Activated CD8-positive, alpha-beta memory T cell treated with anti-CD3 and anti-CD28 coated beads for 36 hours (primary cell): ENCODE measurements at regions not wholly inside any gene's neighbourhood (a gene's known extent, or its start where the extent isn't known, plus 50 kb on each side); places are given as distances from the start of the nearest gene placed in this dataset.
"Not testable (repeated sequence)": the region's sequence is repeated elsewhere in the genome, so short reads cannot be mapped to it uniquely, and the experiment has no call there.

Experiments used
- CTCF ChIA-PET: fragments of 350-600 bp; sonication (Branson Sonifier 250); formaldehyde crosslinking; loops from one replicate; lab custom pipeline; 2021; ENCODE audit warnings: antibody characterized with exemption; lab: Charles Lee
- POLR2A ChIA-PET: fragments of 350-600 bp; sonication (Branson Sonifier 250); formaldehyde crosslinking; loops from one replicate; lab custom pipeline; 2021; ENCODE audit warnings: antibody characterized with exemption; lab: Charles Lee

DNA sequence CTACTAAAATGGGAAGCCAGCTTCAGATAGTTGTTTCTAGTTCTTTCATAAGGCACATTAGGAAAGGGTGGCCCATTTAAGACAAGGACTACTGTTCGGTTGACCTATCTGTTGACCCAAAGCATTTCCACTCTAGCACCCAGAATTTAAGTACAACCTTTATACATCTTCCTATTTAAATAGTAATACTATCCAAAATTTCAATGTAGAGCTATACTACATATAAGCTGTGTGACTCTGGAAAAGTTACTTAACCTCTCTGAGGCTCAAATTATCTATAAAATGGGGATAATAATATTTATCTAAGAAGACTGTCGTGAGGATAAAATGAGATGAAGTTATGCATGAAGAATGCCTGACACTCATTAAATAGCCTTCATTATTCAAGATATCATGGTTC lies 82.0 kb upstream of the TMEM164 start:
- ChIA-PET CTCF (no interaction called here), POLR2A (interaction anchor here (0.7 kb wide), 1 partner anchor 94 kb away, joined by 11 read pairs; no protein-coding TSS in a partner anchor)

- CTCF ChIA-PET, result no interaction called here
- POLR2A ChIA-PET, result no interaction called here
Observed at GRCh38 chrX:109922190-109922589, 80.7 kb upstream of the TMEM164 start.

DNA sequence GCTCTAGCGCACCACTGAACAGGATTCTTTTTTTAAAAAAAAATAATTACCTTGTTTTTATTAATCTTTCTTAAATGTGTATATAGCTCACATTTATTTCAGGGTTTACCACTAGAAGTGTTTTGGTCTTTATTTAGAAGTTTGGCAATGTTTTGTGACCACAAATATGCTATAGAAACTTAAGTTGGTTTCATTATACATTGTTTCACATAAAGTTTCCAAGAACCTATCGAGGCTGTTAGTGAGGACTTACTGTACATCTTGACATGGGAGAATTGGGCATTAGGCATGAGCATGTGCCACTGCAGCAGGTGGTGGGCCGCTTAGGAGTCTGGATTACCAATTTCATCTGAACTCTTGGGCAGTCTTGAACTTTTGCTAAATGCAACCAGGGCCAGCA lies 77.9 kb upstream of the TMEM164 start:
- POLR2A ChIA-PET, CTCF ChIA-PET: not testable (repeated sequence)

GRCh38 chrX:109925656-109926055 lies 77.3 kb upstream of the TMEM164 start:
- CTCF ChIA-PET, result no interaction called here
- POLR2A ChIA-PET, result no interaction called here

DNA sequence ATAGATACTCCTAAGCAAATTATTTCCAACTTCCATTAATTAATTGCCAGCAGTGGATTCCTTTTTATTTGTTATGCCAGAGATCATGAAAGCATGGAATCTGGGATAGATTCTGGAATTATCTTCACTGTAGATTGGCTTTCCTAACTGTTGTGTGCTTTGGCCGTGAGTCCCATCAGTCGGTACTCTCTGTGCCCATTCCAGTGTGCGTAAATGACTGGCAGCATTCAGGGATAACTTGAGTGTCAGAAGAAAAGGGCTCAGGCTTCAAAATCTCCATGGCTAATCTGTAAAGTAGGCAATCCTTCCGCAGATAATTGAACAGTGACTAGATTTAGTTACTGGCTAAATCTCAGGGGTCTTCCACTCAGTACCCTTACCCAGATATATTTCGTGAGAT lies 76.8 kb upstream of the TMEM164 start:
- POLR2A ChIA-PET, result no interaction called here
- CTCF ChIA-PET, result no interaction called here

GRCh38 chrX:109926743-109927662 lies 75.9 kb upstream of the TMEM164 start:
- CTCF ChIA-PET, result interaction anchor here (0.5 kb wide), 1 partner anchor 71 kb away, joined by 4 read pairs; no protein-coding TSS in a partner anchor
- POLR2A ChIA-PET, result no interaction called here

- POLR2A ChIA-PET, result no interaction called here
- CTCF ChIA-PET, result interaction anchor here (0.5 kb wide), 1 partner anchor 71 kb away, joined by 4 read pairs; no protein-coding TSS in a partner anchor
Observed at GRCh38 chrX:109927663-109928273, 75.1 kb upstream of the TMEM164 start.

- POLR2A ChIA-PET, result no interaction called here
- CTCF ChIA-PET, result no interaction called here
Observed at GRCh38 chrX:109928596-109929335, 74.1 kb upstream of the TMEM164 start.

- ChIA-PET CTCF (no interaction called here), POLR2A (no interaction called here)
Observed at GRCh38 chrX:109931677-109932076, 71.2 kb upstream of the TMEM164 start.

DNA sequence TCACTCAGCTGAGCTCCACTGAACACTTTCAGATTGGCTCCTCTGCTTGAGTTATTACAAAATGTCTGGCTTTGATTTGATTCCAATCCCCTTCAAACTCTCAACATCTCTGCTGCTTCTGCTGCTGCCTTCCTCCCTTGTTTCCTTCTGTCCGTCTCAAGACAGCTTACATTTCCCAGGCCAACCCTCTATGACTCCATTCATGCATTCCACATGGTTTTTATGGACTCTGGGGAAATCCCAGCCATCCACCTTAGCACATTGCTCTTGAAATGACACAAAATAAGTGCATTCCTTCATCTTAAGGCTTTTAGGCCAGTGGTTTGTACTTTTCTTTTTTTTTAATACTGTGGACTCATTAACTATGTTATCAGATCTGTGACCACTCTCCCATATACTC lies 68.5 kb upstream of the TMEM164 start:
- CTCF ChIA-PET, result no interaction called here
- POLR2A ChIA-PET, result no interaction called here

DNA sequence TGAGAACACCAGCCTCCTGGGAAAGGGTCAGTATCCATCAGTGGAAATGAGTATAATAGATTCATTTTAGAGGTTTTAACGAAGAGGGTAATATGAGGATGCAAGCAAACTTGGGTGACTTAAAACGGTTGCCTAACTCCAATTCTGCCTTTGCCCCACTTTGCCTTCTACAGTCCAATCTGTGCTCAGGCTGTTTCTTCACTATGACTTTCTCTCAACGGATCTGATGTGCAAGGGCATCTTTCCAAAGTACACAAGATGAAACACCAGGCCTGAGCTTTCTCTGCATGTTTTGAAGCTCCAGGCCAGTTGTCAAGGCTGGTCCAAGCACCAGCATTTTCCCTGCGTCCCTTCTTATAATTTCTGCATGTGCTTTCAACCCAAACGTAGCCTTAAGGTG lies 68.0 kb upstream of the TMEM164 start:
- ChIA-PET CTCF (no interaction called here), POLR2A (no interaction called here)

DNA sequence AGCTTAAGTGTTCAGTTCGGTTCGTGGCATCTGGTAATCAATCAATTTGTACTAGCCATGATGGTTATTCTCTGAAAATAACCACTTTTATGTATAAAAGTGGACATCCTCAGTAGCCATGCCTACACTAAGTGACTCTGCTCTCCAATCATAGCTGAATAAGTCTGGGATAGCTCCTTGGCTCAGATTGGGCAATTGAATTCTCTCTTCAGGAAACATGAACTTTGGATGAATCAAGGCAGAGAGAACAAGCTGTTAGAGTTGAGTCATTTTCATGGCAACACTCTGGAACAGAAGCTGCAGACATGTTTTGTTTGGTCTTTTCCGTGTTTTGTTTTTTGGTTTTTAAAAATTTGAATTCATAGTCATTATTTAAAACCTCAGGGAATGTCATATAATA lies 66.8 kb upstream of the TMEM164 start:
- POLR2A ChIA-PET, result no interaction called here
- CTCF ChIA-PET, result interaction anchor here (1.0 kb wide), 1 partner anchor 210 kb away, joined by 3 read pairs; no protein-coding TSS in a partner anchor

GRCh38 chrX:109936598-109936997 lies 66.3 kb upstream of the TMEM164 start:
- POLR2A ChIA-PET, result interaction anchor here (0.6 kb wide), 1 partner anchor 220 kb away, joined by 3 read pairs; no protein-coding TSS in a partner anchor
- CTCF ChIA-PET, result interaction anchor here (0.6 to 1.0 kb wide), 2 partner anchors 210 to 482 kb away, joined by 3 read pairs; no protein-coding TSS in a partner anchor

DNA sequence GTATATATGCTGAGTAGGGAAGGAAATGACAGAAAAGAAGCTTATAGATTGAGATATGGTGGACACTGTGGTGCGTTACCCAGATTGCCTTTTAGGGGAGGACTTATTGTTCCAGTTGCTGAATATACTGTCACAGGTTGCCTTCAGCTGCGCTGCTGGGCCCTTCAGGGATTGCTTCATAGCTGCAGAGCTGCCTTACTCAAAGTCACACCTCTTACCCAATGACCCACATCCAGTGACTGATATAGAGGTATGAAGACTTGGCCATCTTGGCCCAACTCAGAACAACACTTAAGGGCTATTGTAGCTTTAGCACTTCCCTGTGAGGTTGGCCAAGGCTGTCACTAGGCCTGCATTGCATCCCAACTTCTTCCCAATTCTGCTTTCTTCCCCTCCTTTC lies 63.4 kb upstream of the TMEM164 start:
- ChIA-PET POLR2A (no interaction called here), CTCF (no interaction called here)

DNA sequence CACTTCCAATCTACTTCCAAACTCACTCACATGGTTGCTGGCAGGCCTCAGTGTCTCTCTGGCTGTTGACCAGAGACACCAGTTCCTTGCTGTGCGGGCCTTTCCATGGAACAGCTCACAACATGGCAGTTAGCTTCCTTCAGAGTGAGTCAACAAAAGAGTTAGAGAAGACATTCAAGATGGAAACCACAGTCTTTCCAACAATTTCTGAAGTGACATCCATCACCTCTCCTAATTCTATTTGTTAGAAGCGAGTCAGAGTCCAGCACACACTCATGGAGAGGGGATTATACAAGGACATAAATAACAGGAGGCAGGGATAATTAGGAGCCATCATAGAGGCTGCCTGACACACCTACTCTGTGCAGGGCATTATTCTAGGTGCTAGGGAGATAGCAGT lies 62.5 kb upstream of the TMEM164 start:
- ChIA-PET CTCF (no interaction called here), POLR2A (no interaction called here)

- ChIA-PET POLR2A (no interaction called here), CTCF (interaction anchor here (0.5 kb wide), 1 partner anchor 1377 kb away, joined by 5 read pairs; no protein-coding TSS in a partner anchor)
Observed at GRCh38 chrX:109943092-109943739, 59.7 kb upstream of the TMEM164 start.

DNA sequence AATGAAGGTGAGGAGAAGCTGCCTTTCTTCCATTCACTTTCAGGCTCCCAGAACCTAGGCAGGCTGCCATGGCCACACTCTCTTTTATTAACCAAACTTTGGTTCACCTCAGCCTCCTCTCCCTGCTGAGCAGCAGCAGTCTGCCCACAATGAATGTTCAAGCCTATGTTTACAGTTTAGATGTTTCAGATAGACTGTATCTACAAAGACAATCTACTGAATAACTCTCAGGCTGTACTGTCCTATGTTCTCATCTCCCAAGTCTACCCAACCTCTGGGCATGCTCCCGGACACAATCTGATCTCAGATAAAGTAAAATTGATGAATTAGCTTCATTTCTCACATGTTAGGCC lies 59.2 kb upstream of the TMEM164 start:
- CTCF ChIA-PET, result interaction anchor here (0.5 kb wide), 1 partner anchor 1378 kb away, joined by 5 read pairs; no protein-coding TSS in a partner anchor
- POLR2A ChIA-PET, result no interaction called here

GRCh38 chrX:109952050-109952449 lies 50.9 kb upstream of the TMEM164 start:
- CTCF ChIA-PET, result no interaction called here
- POLR2A ChIA-PET, result no interaction called here
